Stimulated activated CD8-positive, alpha-beta memory T cell treated with anti-CD3 and anti-CD28 coated beads, Interleukin-7, amount 100 ng/mL, for 48 hours (primary cell): ENCODE measurements at regions not wholly inside any gene's neighbourhood (a gene's known extent, or its start where the extent isn't known, plus 50 kb on each side); places are given as distances from the start of the nearest gene placed in this dataset.

Experiments used
- DNase-seq, 2 donors: peaks; one replicate each; pipeline ENCODE4 v3.0.0-alpha.2; 2020; ENCODE audit warnings: low read depth in 1 of 2; ENCODE audit errors: extremely low read depth in 1 of 2

GRCh38 chr9:27991221-27991620 lies 417.9 kb upstream of the C9orf72 start:
- no peak for DNase-seq

DNA sequence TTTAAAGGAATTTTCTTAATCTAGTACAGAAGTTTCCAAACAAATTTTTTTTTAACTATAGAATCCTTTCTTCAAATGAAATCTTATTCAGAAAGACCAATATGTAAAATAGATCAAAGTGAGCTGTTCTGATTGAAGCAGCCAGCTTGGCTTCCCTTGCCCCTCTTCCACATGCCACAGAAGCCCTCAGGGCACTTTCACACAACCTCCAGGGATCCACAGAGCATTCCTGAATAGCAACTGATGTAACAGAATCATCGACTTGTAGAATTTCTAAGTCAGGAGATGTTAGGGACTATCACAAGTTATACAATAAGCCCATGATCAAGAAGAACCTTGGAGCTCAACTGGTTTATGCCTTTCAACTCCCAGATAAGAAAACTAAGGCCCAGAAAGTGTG lies 427.8 kb upstream of the C9orf72 start:
- no peak for DNase-seq

DNA sequence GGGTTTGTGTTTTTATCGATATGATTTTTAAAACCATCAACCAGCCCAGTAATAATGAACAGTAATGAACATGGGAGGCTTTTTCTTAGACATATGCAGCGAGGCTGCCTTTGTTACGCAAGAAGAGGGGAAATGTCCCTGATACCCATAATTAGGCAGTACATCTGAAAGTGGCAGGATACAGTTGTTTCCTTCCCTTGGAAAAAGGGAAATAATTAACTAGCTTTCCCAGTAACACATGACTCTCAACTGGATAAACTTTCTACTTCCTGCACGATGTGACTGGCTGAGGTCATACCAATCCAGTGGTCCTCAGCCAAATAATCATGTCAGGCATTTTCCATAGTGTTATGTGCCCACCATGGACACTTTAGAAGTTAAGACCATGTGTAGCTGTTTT lies 431.6 kb upstream of the C9orf72 start:
- no peak for DNase-seq

DNA sequence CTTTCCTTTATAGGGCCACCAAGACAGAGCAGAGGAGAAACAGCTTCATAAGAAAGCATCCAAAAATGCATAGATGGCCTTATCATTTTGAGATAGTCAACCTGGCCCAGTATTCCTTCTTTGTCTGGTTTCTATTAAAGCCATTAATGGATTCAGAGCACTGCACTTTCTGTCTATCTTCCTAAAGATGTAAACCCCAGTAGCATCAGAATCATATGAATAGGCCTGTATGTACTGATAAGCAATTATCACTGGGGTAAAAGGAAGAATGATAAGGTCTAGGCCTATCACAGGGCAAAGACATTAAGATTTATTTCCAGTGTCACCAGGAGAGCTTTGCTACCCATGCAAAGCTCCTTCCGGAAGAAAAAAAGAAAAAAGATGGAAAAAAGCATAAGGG lies 432.5 kb upstream of the C9orf72 start:
- DNase-seq: no peak

GRCh38 chr9:28007097-28007817 lies 434.0 kb upstream of the C9orf72 start:
- DNase-seq: no peak

- DNase-seq: no peak
Measured at GRCh38 chr9:28014212-28014611, 440.9 kb upstream of the C9orf72 start.

DNA sequence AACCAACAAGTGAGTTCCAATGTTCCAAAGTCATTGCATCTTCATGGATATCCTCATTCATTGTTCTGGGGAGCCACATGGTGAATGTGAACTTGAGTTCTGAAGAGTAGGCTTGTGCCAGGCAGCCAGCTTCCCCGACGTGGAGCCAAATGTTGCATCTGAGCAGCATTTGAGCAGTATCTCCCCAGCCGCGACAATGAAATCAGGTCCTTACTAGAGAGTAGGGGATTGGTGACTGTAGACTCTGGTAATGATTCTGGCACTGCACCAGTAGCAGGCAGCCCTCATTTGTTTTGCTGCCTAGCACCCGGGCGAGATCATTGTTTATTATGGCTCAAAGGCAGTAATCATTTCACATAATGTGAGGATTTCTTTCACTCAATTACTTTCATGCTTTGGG lies 451.4 kb upstream of the C9orf72 start:
- no peak for DNase-seq

- DNase-seq: no peak
Measured at GRCh38 chr9:28025186-28025585, 451.9 kb upstream of the C9orf72 start.

DNA sequence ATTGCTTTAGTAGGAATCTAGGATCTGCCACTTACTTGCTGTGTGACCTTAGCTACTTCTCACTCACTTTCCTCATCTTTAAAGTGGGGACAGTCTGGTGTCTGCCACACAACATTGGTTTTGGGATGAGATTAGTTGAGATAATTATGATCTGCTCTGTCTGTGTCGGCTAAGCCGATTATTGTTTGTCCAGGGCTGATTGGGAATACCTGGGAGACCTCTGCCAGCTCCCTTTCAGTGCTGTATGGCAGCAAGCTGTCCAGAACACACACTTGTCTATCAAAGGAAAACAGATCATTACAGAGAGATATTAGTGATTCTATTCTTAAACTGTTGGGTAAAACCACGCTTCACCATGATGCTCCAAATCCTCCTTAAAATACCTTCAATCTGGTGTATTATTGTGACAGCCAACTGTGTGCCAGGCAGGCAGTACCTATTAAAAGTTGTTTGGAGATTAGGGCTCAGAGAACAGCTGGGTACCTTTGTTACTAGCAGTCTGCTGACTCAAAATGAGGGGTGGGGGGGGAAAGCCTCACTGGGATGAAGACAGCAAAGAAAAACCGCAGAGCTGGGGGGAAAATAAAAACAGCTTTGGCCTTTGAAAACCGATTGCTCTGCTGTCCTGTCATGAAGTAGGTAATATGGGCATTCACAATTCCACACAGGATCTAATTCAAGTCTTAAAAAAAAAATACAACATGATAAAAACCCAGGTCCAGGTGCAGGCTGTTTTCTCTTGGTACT lies 458.4 kb upstream of the C9orf72 start:
- no peak for DNase-seq

- DNase-seq: no peak
Measured at GRCh38 chr9:28032268-28032590, 458.9 kb upstream of the C9orf72 start.

GRCh38 chr9:28034242-28034641 lies 461.0 kb upstream of the C9orf72 start:
- DNase-seq: no peak

GRCh38 chr9:28037968-28038367 lies 464.7 kb upstream of the C9orf72 start:
- DNase-seq: no peak

- DNase-seq: no peak
Measured at GRCh38 chr9:28045051-28045450, 471.8 kb upstream of the C9orf72 start.

DNA sequence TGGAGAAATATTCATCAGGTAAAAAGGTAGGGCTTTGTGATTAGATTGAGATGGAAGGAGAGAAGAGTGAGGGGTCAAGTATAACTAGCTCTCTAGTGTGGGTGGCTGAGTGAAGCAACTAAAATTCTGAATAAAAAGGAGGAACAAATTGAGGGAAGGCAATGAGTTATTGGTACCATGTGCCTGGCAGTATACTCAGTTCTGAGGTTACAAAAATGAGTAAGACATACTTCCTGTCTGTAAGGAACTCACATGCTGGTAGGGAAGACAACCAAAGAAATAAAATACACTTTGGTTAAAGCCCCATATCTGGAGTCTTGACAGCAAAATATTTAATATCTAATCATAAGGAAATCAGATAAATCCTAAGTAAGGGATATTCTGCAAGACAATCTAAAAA lies 476.8 kb upstream of the C9orf72 start:
- DNase-seq: no peak

- DNase-seq: no peak
Measured at GRCh38 chr9:28050941-28051340, 477.7 kb upstream of the C9orf72 start.

DNA sequence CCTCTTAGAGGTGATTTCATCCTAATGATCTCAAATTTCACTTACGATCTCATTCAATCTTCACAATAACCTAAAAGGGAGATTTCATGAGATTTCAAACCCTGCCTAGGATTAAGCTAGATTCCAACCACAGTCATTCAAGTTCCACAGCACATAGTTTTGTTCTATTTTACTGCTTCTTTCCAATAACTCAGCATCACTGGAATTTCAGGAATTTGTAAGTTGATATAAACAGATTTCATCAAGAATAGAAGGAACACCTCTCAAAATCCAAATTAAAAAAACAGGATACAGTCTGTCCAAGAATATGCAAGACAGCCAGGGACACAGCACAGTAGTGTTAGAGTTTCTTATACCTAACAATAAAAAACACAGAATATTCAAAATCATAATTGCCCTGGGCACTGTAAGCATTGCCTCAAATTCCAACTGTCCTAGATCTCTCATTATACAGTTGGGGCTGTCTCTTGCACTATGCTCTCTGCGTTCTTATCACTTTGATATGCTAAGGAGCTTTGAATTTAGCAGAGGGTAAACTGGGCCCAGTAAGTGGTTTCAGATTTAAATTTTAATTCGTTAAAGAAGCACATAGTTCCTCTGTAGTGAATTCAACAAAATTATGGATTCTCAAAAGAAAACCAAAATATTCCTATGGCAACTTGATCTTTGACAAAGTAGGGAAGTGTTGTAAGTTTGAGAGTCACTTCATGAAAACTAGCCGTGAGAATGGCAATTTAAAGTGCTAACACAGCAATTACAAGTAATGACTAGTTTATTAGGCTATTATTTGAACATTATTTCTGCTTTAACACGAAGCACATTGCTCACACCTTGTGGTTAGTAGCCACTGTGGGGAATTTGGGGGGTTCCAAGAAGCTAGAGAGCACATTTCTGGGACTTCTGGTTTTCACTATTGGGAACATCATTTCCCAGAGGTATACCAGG lies 478.6 kb upstream of the C9orf72 start:
- no peak for DNase-seq

GRCh38 chr9:28053096-28053777 lies 480.0 kb upstream of the C9orf72 start:
- DNase-seq: no peak

DNA sequence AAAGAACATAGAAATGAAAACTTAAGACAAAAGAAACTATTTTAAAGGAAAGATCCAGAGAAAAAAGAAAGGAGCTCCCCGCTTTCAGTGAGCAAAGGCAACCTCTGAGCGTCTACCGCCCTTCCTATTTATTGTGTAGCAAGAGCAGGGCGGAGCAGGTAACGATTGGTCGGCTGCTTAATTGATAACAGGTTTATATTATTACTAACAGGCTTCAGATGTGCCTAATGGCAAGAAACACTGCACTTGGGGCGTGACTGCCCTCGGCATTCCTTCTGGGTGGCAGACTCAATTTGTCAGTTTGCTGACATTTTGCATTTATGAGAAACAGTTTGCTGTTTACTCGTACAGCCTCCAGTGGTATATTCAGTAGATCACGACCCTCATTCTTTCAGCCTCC lies 482.7 kb upstream of the C9orf72 start:
- DNase-seq: no peak

DNA sequence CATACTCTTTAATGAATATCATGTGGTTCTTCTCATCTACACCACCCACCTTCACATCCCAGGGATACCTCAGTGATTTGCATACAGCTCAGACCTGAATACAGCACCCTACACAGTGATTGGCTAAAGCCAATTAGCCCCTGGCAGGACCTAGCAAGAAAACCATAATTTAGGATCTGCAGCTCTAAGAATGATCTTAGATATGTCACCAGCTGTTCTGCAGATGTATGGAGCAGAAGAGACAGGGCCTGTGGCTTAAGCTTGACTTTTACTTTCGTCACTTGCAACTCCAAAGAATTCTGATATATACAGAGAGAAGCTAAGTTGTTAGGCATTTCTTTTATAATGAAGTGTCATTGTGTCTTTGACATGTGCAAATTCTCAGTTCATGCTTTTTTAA lies 483.2 kb upstream of the C9orf72 start:
- DNase-seq: no peak

DNA sequence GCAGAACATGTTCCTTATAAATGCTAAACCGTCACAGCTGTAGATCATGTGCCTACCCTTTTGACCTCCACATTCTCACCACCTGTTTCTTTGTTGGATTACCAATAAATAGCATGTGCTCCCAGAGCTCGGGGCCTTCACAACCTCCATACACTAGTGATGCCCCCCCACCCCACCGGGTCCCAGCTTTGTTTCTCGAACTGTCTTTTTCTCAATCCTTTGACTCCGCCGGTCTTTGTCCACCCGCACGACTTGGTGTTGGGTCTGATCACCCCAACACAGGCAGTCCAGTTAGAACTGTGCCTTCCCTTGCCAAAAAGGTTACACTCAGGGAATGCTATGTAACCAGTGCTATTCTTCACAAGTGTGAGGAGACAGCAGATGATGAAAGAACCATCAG lies 485.9 kb upstream of the C9orf72 start:
- no peak for DNase-seq

- DNase-seq: no peak
Measured at GRCh38 chr9:28064241-28064815, 491.0 kb upstream of the C9orf72 start.
